ENCODE measurements at regions not wholly inside any gene's neighbourhood (a gene's known extent, or its start where the extent isn't known, plus 50 kb on each side); places are given as distances from the start of the nearest gene placed in this dataset.

DNA sequence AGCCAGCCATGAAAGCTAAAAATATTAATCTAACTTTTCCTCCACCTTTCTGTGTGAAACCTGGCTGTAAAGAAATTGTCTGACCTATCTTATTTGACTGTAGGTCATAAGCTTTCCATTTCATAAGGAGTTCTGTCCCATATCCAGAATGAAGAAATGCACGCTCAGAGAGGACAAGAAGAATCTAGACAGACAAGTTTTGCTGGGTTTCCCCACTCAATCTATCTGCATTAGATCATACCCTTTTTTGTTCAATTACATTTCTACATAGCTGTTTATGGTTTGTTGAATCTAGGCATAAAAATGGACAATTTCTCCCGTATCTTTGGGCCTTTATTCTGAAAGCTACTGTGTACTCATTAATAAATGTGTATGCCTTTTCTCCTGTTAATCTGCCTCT is 1495.1 kb downstream of the C4orf33 start:
- TF ChIP-seq, protein P1, sequence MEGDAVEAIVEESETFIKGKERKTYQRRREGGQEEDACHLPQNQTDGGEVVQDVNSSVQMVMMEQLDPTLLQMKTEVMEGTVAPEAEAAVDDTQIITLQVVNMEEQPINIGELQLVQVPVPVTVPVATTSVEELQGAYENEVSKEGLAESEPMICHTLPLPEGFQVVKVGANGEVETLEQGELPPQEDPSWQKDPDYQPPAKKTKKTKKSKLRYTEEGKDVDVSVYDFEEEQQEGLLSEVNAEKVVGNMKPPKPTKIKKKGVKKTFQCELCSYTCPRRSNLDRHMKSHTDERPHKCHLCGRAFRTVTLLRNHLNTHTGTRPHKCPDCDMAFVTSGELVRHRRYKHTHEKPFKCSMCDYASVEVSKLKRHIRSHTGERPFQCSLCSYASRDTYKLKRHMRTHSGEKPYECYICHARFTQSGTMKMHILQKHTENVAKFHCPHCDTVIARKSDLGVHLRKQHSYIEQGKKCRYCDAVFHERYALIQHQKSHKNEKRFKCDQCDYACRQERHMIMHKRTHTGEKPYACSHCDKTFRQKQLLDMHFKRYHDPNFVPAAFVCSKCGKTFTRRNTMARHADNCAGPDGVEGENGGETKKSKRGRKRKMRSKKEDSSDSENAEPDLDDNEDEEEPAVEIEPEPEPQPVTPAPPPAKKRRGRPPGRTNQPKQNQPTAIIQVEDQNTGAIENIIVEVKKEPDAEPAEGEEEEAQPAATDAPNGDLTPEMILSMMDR (IDR thresholded peaks at IDR 0.05), result no peak
- no peak for TF ChIP-seq POLR2A (IDR thresholded peaks at IDR 0.05)
